Adrenal gland (tissue), 5 donors: ENCODE measurements at regions not wholly inside any gene's neighbourhood (a gene's known extent, or its start where the extent isn't known, plus 50 kb on each side); places are given as distances from the start of the nearest gene placed in this dataset.

ENCODE experiments used
- CTCF ChIP-seq, 6 experiments: fragments of 450-650 bp in 4 of 6; fragments of 200-600 bp in 2 of 6; sonication (generic) in 1 of 6; IDR thresholded peaks; 1 replicate in 5 of 6; 2 replicates in 1 of 6; pipeline versions ENCODE4 v1.5.1 to v1.8.0; 2016 to 2021; ENCODE audit warnings: antibody characterized with exemption in 6 of 6, mild to moderate bottlenecking in 2 of 6, moderate library complexity in 1 of 6
- POLR2A ChIP-seq, 2 donors: fragments of 450-650 bp; IDR thresholded peaks; one replicate each; pipeline ENCODE4 v1.6.1; 2017; ENCODE audit warnings: antibody characterized with exemption in 2 of 2, mild to moderate bottlenecking in 2 of 2, moderate library complexity in 1 of 2
- donor health status: DM: no; HTN: no; CAD: no.

GRCh38 chr7:69182596-69183467 lies 415.4 kb upstream of the AUTS2 start:
- no peak for TF ChIP-seq CTCF (IDR thresholded peaks at IDR 0.05)
- TF ChIP-seq POLR2A (IDR thresholded peaks at IDR 0.05) = no peak
